ENCODE measurements at regions not wholly inside any gene's neighbourhood (a gene's known extent, or its start where the extent isn't known, plus 50 kb on each side); places are given as distances from the start of the nearest gene placed in this dataset.

DNA sequence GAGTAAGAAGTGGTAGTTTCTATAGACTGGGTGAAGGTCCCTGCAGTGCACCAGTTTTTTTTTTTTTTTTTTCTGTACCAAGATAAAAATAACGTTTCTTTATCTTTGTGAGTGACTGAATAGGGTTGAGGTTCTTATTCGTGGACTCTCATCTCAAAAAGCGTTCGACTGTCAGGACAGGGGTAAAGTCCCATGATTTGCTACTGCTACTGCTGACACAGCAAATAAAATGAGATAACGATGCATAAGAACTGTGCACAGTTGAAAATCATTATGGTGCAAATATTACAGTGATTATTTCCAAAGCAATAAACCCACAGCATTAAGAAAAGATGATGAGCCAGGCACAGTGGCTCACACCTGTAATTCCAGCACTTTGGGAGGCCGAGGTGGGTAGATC is 482.0 kb upstream of the CHST9 start:
- TF ChIP-seq POLR2AphosphoS5 (IDR thresholded peaks at IDR 0.05) = no peak
- TF ChIP-seq, protein P1, sequence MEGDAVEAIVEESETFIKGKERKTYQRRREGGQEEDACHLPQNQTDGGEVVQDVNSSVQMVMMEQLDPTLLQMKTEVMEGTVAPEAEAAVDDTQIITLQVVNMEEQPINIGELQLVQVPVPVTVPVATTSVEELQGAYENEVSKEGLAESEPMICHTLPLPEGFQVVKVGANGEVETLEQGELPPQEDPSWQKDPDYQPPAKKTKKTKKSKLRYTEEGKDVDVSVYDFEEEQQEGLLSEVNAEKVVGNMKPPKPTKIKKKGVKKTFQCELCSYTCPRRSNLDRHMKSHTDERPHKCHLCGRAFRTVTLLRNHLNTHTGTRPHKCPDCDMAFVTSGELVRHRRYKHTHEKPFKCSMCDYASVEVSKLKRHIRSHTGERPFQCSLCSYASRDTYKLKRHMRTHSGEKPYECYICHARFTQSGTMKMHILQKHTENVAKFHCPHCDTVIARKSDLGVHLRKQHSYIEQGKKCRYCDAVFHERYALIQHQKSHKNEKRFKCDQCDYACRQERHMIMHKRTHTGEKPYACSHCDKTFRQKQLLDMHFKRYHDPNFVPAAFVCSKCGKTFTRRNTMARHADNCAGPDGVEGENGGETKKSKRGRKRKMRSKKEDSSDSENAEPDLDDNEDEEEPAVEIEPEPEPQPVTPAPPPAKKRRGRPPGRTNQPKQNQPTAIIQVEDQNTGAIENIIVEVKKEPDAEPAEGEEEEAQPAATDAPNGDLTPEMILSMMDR (IDR thresholded peaks at IDR 0.05) = no peak
